HK-2 (cell line): ENCODE measurements at regions not wholly inside any gene's neighbourhood (a gene's known extent, or its start where the extent isn't known, plus 50 kb on each side); places are given as distances from the start of the nearest gene placed in this dataset.

Experiments used
- DNase-seq: peaks from one replicate; pipeline ENCODE4 v3.0.0-alpha.2; 2018; ENCODE audit not compliant: unreplicated experiment

GRCh38 chr20:60064554-60065196 lies 106.5 kb downstream of the CDH26 start:
- no peak for DNase-seq

GRCh38 chr20:60065741-60066437 lies 107.7 kb downstream of the CDH26 start:
- DNase-seq, result no peak

- no peak for DNase-seq
Observed at GRCh38 chr20:60066438-60066823, 108.2 kb downstream of the CDH26 start.

GRCh38 chr20:60068509-60068908 lies 110.3 kb downstream of the CDH26 start:
- DNase-seq, result no peak

GRCh38 chr20:60069656-60070055 lies 111.4 kb downstream of the CDH26 start:
- no peak for DNase-seq

DNA sequence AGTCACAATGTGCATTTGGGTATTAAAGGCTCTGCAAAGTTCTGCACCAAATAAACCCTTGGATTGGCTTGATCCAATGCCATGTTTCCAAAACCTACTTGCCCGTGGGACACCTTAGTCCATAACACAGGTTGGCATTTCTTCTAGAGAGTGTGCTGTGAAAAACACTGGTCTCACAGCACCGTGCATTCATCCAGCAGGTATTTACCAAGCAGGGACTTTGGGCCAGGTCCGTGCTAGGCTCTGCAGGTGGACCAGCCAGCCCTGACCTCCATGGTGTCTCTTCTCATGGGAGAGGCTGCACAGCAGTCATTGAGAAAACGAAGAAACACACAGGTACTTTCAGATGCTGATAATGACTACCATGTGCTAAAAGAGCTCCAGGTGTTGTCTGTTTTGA lies 112.6 kb downstream of the CDH26 start:
- DNase-seq, result no peak

DNA sequence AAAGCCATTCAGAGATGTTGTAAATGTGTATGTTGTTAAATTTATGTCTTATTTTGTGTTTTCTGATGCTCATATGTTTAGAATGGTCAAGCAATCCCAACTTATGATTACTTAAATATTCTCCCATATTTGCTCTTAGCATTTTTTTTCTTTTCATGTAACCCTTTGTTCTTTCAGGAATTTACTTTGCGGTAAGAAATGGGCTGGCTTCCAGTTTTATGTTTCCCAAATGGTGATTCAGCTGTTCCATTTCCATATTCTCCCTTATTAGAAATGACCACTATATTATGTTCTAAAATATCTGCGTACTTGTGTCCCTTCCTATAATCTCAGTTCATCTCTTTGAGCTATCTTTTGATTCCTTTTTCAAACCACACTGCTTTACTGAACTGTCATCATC lies 113.7 kb downstream of the CDH26 start:
- DNase-seq, result no peak

DNA sequence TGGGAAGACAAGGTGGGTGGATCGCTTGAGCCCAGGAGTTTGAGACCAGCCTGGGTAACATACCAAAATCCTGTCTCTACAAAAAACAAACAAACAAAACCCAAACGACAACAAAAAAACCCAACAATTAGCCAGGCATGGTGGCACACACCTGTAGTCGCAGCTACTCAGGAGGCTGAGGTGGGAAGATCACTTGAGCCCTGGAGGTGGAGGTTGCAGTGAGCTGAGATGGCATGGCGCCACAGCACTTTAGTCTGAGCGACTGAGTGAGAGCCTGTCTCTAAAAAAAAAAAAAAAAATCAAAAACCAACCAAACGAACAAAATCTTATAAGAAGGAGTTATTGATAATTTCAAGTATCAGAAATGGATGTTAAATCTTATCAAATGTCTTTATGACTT lies 114.9 kb downstream of the CDH26 start:
- DNase-seq, result no peak

DNA sequence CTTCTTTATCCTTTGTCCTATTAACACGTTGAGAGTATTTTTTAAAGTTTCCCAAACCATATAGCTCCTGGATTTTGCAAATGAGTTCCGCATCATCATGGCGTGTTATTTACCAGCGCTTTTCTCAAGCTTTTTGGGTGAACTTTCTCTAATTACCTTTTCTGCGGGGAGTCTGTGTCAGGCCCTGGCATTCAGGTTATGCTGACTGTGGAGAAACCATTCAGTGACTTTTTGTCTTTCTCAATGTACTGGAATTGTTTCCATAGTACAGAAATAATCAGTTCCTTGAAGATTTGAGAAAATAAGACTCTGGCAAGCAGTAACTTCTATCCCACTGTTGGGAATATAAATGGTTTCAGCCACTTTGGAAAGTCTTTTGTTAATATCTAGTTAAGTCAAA lies 115.3 kb downstream of the CDH26 start:
- DNase-seq, result no peak

- no peak for DNase-seq
Observed at GRCh38 chr20:60074276-60074675, 116.1 kb downstream of the CDH26 start.

- DNase-seq, result no peak
Observed at GRCh38 chr20:60078351-60079250, 120.4 kb downstream of the CDH26 start.

DNA sequence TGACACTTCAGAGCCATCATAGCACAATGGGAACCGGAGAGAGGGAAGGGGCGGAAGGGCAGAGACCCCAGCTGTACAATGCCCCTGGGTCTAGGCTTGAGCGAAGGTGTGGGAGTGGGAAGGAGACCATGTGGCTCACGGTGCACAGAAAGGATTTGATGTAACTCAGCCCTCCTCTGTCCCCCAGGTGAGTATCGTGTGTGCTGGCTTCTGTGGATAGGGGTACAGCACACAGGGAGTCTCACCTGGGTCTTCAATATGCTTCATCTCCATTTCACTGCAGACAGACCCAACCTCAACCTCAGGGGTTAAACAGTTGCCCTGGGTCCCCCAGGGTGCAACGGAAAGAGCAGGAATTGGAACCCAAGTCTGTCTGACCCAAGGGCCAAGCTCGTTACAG lies 122.2 kb downstream of the CDH26 start:
- DNase-seq, result no peak

DNA sequence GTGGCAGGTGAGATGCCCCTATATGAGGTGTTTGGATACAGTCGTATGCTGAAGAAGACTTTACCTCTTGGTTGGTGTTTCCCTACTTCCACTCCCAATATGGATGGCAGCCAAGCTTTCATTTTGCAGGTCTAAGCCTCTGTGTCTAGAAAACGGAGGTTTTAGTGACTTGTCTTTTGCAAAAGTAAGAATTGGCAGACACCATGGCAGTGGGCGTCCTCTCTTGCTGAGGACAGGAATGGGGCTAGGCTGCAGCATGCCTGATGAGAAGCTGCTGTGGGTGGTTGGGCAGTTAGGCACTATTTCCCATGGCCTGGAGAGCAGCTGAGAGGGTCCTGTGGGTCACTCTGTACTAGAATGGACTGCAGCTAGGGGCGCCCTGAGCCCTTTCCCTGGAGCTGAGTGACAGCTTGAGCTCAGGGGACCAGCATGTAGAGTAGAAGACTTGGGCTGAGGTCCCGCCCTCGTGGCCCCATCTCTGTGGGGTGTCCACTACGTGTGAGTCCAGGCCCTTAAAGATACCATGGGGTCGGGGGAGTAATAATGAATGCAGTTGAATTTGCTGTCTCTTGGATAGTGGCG lies 127.4 kb downstream of the CDH26 start:
- no peak for DNase-seq

DNA sequence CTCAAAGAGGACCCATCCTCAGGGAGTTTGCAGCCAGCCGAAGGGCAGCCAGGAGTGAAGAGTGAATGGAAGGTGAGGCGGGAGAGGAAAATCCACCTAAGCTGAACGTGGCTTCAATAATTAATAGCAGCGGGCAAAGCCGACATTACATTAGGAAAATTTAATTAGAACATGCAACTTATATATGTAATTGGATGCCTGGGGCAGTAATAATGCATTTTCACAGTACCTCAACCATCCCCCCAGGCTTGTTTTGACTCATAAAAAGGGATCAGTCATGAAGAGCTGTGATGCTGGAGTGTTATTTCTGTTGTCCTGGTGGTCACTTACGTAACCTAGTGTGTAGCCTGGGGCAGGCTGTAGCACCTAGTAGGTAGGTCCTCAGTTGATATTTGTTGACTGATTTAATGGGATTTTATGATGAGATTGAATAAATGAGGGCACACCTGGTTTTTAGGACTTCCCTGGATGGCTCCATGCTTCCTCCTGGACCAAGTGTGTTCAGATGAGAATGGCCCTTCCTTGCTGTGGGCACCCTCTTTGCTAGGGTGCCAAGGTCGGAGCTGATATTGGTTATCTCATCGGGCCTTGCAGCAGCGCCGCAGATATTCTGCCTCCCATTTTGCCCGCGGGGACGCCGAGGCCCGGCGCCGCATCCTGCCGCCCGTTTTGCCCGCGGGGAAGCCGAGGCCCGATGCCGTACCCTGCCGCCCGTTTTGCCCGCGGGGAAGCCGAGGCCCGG lies 128.8 kb downstream of the CDH26 start:
- no peak for DNase-seq

DNA sequence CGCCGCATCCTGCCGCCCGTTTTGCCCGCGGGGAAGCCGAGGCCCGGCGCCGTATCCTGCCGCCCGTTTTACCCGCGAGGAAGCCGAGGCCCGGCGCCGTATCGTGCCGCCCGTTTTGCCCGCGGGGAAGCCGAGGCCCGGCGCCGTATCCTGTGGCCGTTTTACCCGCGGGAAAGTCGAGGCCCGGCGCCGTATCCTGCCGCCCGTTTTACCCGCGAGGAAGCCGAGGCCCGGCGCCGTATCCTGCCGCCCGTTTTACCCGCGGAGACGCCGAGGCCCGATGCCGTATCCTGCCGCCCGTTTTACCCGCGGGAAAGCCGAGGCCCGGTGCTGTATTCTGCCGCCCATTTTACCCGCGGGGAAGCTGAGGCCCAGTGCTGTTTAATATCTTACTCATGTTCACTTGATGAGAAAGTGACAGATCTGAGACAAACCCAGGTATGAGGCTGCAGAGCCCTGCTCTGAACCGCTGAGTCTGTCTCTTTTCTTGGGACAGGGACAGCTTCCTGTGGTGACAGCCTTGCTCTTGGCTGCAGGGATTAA lies 129.4 kb downstream of the CDH26 start:
- DNase-seq, result peak; percentile 16

GRCh38 chr20:60088236-60088635 lies 130.0 kb downstream of the CDH26 start:
- DNase-seq, result no peak

DNA sequence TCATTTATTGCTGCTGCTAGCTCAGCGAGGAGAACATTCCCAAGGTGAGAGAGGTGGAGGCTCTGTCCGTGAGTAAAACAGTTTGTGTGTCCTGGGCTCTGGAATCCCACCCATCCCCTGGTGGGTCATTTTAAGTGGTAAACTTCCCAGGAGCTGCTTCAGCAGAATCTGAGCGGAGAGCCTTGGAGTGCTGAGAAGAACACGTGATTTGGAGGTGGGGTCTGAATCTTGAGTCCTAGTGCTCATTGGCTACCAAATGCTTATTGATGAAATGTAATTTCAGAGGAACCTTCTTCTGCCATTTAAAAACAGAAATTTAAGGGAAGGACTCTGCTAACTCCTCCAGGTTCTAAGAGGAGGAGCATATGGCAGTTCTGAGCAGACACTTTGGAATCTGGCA lies 132.4 kb downstream of the CDH26 start:
- no peak for DNase-seq

DNA sequence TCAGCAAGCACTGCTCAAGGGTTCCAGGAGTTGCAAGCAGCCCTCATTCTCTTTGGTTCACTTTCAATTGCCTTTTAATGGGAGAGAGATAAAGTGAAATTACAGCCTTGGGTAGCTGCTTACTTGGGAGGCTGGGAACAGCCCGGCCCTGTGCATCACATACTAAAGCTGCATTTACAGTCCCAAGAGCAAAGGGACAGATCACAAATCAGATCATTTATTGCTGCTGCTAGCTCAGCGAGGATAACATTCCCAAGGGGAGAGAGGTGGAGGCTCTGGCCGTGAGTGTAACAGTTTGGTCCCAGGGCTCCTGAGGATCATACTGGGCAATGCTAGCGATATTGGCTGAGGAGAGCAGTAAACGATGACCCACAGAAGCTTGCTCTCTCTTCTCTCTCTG lies 133.1 kb downstream of the CDH26 start:
- DNase-seq, result no peak

- no peak for DNase-seq
Observed at GRCh38 chr20:60091861-60092260, 133.6 kb downstream of the CDH26 start.

DNA sequence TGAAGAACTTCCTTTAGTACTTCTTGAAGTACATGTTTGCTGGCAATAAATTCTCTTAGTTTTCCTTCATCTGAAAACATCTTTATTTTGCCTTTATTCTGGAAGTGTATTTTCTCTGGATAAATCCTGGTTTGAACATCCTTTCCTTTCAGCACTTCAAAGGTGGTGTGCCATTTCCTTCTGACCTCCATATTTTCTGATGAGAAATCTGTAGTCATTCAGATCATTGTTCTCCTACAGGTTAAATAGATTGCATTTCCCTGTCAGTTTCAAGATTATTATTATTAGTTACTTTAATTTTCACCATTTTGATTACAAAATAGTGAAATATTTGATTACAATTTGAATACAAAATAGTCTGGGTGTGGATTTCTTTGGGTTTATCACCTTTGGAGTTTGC lies 134.5 kb downstream of the CDH26 start:
- no peak for DNase-seq

DNA sequence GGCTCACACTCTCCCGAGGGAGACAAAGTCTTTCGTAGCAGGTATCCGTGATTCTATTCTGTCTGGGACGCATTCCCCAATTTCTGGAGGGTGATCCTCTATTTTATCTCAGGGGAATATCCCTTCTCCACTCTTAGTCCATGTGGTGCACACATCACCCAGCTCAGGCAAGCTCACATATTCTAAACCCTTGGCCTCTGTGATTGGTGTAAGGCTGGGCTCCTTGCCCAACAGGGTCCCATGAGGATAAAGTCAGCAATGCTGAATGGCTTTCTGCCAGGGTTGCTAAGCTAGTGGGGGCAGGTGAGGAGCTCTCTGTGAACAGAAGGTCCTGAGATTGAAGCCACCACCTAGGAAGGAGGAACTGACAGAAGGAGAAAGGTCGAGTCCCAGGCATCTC lies 137.2 kb downstream of the CDH26 start:
- no peak for DNase-seq
